Smooth muscle cell (in vitro differentiated cells): ENCODE measurements at regions not wholly inside any gene's neighbourhood (a gene's known extent, or its start where the extent isn't known, plus 50 kb on each side); places are given as distances from the start of the nearest gene placed in this dataset.
"Not testable (repeated sequence)": the region's sequence is repeated elsewhere in the genome, so short reads cannot be mapped to it uniquely, and the experiment has no call there.

Source experiments
- DNase-seq: peaks from one replicate; lab custom pipeline; 2025; ENCODE audit not compliant: unreplicated experiment; lab: John Stamatoyannopoulos, UW
- H2AFZ ChIP-seq: fragments of 200-600 bp; sonication (generic); 2 replicates; pipeline ENCODE4 v1.6.0; 2016; ENCODE audit warnings: antibody characterized with exemption, low read depth, mild to moderate bottlenecking
- H3F3A ChIP-seq: fragments of 200-600 bp; sonication (generic); 2 replicates; pipeline ENCODE4 v1.6.0; 2017; ENCODE audit warnings: antibody characterized with exemption, low read depth
- H3K27ac ChIP-seq: fragments of 200-600 bp; sonication (generic); 2 replicates; pipeline ENCODE4 v1.5.1; 2016; ENCODE audit warnings: low read depth, mild to moderate bottlenecking
- H3K27me3 ChIP-seq: fragments of 200-600 bp; sonication (generic); 2 replicates; pipeline ENCODE4 v1.6.1; 2016; ENCODE audit warnings: low read depth, mild to moderate bottlenecking
- H3K36me3 ChIP-seq: fragments of 200-600 bp; sonication (generic); 2 replicates; pipeline ENCODE4 v1.5.1; 2016; ENCODE audit warnings: low read depth
- H3K4me1 ChIP-seq: fragments of 200-600 bp; sonication (generic); 2 replicates; pipeline ENCODE4 v1.5.1; 2016; ENCODE audit warnings: low read depth
- H3K4me2 ChIP-seq: fragments of 200-600 bp; sonication (generic); 2 replicates; pipeline ENCODE4 v1.6.0; 2016; ENCODE audit warnings: mild to moderate bottlenecking
- H3K4me3 ChIP-seq: fragments of 200-600 bp; sonication (generic); 2 replicates; pipeline ENCODE4 v1.5.1; 2016; ENCODE audit warnings: mild to moderate bottlenecking
- H3K79me2 ChIP-seq: fragments of 200-600 bp; sonication (generic); 2 replicates; pipeline ENCODE4 v1.6.0; 2016; ENCODE audit warnings: low read depth, mild to moderate bottlenecking
- H3K9ac ChIP-seq: fragments of 200-600 bp; sonication (generic); 2 replicates; pipeline ENCODE4 v1.6.0; 2016; ENCODE audit warnings: low read depth
- H3K9me3 ChIP-seq: fragments of 200-600 bp; sonication (generic); replicated peaks from 2 replicates; pipeline ENCODE4 v1.5.1; 2016; ENCODE audit warnings: low read depth
- H4K20me1 ChIP-seq: fragments of 200-600 bp; sonication (generic); 2 replicates; pipeline ENCODE4 v1.6.0; 2016; ENCODE audit warnings: low read depth
- WGBS: methylation state at CpG from one replicate; pipeline ENCODE4 v1.1.7; 2016; ENCODE audit warnings: low lambda C conversion rate; 5-methylcytosine and 5-hydroxymethylcytosine counted together
- TF ChIP-seq, protein P1 (sequence below): fragments of 200-600 bp; sonication (generic); IDR thresholded peaks from 2 replicates; pipeline ENCODE4 v1.5.1; 2017; ENCODE audit warnings: borderline replicate concordance, mild to moderate bottlenecking, antibody characterized with exemption; ENCODE audit not compliant: insufficient read depth, poor library complexity, severe bottlenecking

- H2AFZ ChIP-seq = peak overlapping the region; percentile 63
Observed at GRCh38 chr4:10783351-10783750, 98.8 kb upstream of the CLNK start.

GRCh38 chr4:10781805-10782204 is 97.2 kb upstream of the CLNK start:
- no peaks in the 10 kb centered on the region for H3F3A ChIP-seq
- no peak for DNase-seq
- WGBS = 75% methylated on average over 5 of the region's 5 CpGs
- H2AFZ ChIP-seq = peak overlapping the region; percentile 19
- TF ChIP-seq, protein P1, sequence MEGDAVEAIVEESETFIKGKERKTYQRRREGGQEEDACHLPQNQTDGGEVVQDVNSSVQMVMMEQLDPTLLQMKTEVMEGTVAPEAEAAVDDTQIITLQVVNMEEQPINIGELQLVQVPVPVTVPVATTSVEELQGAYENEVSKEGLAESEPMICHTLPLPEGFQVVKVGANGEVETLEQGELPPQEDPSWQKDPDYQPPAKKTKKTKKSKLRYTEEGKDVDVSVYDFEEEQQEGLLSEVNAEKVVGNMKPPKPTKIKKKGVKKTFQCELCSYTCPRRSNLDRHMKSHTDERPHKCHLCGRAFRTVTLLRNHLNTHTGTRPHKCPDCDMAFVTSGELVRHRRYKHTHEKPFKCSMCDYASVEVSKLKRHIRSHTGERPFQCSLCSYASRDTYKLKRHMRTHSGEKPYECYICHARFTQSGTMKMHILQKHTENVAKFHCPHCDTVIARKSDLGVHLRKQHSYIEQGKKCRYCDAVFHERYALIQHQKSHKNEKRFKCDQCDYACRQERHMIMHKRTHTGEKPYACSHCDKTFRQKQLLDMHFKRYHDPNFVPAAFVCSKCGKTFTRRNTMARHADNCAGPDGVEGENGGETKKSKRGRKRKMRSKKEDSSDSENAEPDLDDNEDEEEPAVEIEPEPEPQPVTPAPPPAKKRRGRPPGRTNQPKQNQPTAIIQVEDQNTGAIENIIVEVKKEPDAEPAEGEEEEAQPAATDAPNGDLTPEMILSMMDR = no peak
- no peak overlapping the region for H3K4me3 ChIP-seq
- no peaks in the 10 kb centered on the region for H4K20me1 ChIP-seq
- H3K27me3 ChIP-seq = no peaks in the 10 kb centered on the region
- no peaks in the 10 kb centered on the region for H3K9me3 ChIP-seq
- H3K4me2 ChIP-seq = no peak overlapping the region
- H3K4me1 ChIP-seq = peaks cover 4% of the 10 kb centered on the region
- H3K36me3 ChIP-seq = no peaks in the 10 kb centered on the region
- H3K79me2 ChIP-seq = no peaks in the 10 kb centered on the region
- H3K9ac ChIP-seq = no peak overlapping the region
- no peak overlapping the region for H3K27ac ChIP-seq

More at GRCh38 chr4:10783351-10783750, 98.8 kb upstream of the CLNK start:
- Histone ChIP-seq H3K4me2 (peak overlapping the region; percentile 42), H4K20me1 (no peaks in the 10 kb centered on the region), H3K9me3 (no peaks in the 10 kb centered on the region), H3K79me2 (no peaks in the 10 kb centered on the region), H3K36me3 (no peaks in the 10 kb centered on the region), H3K9ac (no peak overlapping the region), H3K27me3 (no peaks in the 10 kb centered on the region), H3F3A (no peaks in the 10 kb centered on the region), H3K4me1 (peaks cover 4% of the 10 kb centered on the region), H3K27ac (peak overlapping the region; percentile 68), H3K4me3 (no peak overlapping the region)
- TF ChIP-seq, protein P1 = no peak
- 33% methylated on average over 3 of the region's 3 CpGs for WGBS
- no peak for DNase-seq

DNA sequence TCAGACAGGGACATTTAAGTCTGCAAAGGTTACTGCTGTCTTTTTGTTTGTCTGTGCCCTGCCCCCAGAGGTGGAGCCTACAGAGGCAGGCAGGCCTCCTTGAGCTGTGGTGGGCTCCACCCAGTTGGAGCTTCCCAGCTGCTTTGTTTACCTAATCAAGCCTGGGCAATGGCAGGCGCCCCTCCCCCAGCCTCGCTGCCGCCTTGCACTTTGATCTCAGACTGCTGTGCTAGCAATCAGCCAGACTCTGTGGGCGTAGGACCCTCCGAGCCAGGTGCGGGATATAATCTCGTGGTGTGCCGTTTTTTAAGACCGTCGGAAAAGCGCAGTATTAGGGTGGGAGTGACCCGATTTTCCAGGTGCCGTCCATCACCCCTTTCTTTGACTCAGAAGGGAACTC is 96.2 kb upstream of the CLNK start:
- not testable (repeated sequence) for H3F3A ChIP-seq, H2AFZ ChIP-seq, H3K36me3 ChIP-seq, DNase-seq, H4K20me1 ChIP-seq, H3K9ac ChIP-seq, H3K4me1 ChIP-seq, H3K4me2 ChIP-seq, H3K4me3 ChIP-seq, H3K27ac ChIP-seq, H3K27me3 ChIP-seq, H3K79me2 ChIP-seq, H3K9me3 ChIP-seq
- WGBS = 86% methylated on average over 13 of the region's 13 CpGs

GRCh38 chr4:10775132-10775531 is 90.6 kb upstream of the CLNK start:
- WGBS = 97% methylated on average over 3 of the region's 4 CpGs
- H3K9me3 ChIP-seq, H3K79me2 ChIP-seq, H3K4me1 ChIP-seq, H3K36me3 ChIP-seq, H2AFZ ChIP-seq, H3K9ac ChIP-seq, H4K20me1 ChIP-seq, H3K4me2 ChIP-seq, H3F3A ChIP-seq, DNase-seq, H3K27me3 ChIP-seq, H3K4me3 ChIP-seq, H3K27ac ChIP-seq: not testable (repeated sequence)

GRCh38 chr4:10773656-10774055 is 89.1 kb upstream of the CLNK start:
- H3K9me3 ChIP-seq = no peaks in the 10 kb centered on the region
- DNase-seq = no peak
- no peak overlapping the region for H3K9ac ChIP-seq
- TF ChIP-seq, protein P1 = no peak
- no peak overlapping the region for H3K27ac ChIP-seq
- no peaks in the 10 kb centered on the region for H3K36me3 ChIP-seq
- H3K27me3 ChIP-seq = no peaks in the 10 kb centered on the region
- H3F3A ChIP-seq = no peaks in the 10 kb centered on the region
- no peak overlapping the region for H2AFZ ChIP-seq
- H3K4me3 ChIP-seq = no peak overlapping the region
- no peaks in the 10 kb centered on the region for H4K20me1 ChIP-seq
- 97% methylated on average over 2 of the region's 2 CpGs for WGBS
- no peaks in the 10 kb centered on the region for H3K4me1 ChIP-seq
- H3K4me2 ChIP-seq = no peak overlapping the region
- H3K79me2 ChIP-seq = no peaks in the 10 kb centered on the region
